NCI-H1694 treated with DMSO at 0.1 percent for 48 hours (cell line): ENCODE measurements at regions not wholly inside any gene's neighbourhood (a gene's known extent, or its start where the extent isn't known, plus 50 kb on each side); places are given as distances from the start of the nearest gene placed in this dataset.
"Not testable (repeated sequence)": the region's sequence is repeated elsewhere in the genome, so short reads cannot be mapped to it uniquely, and the experiment has no call there.

Source experiments
- DNase-seq: peaks from one replicate; lab custom pipeline; 2025; lab: John Stamatoyannopoulos, UW

DNA sequence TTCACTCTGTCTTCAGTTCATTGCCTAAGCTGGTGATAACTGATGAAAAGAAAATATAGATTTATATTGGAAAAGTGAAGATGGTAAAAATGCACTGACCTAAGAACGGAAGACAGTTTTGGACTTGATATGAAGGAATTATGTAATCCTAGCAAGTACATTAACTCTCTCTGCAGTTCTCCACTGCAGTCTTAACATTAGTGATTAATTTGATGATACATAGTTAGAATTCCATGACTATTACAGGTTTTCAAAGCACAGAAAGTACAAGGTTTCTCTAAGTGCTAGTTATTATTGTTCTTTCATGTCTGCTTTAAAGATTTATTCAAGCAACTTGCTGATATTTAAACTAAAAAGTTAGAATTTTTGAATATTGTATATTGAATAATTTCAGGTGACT lies 1591.7 kb upstream of the ADGRL3 start:
- DNase-seq: no peak

DNA sequence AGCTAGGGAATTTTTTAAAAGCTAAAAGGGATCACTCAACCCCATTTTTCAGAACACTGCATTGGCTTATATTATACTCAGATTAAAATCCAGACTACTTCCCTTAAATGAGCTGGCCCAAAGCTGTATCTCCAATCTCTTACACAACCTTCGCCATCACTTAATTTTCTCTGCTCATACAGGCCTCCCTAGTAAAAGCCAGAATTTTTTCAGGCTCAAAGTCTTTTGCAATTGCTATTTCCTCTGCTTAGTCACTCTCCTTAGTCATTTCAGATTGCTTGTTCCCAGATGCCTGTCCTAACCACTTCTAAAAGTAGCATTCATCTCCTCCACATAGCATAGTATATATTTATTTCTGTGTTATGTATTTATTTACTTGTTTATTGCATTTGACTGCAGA lies 1587.9 kb upstream of the ADGRL3 start:
- DNase-seq: no peak

GRCh38 chr4:59615316-59615715 lies 1584.8 kb upstream of the ADGRL3 start:
- DNase-seq: no peak

- no peak for DNase-seq
Measured at GRCh38 chr4:59629348-59629747, 1570.8 kb upstream of the ADGRL3 start.

- DNase-seq: no peak
Measured at GRCh38 chr4:59630235-59630634, 1569.9 kb upstream of the ADGRL3 start.

DNA sequence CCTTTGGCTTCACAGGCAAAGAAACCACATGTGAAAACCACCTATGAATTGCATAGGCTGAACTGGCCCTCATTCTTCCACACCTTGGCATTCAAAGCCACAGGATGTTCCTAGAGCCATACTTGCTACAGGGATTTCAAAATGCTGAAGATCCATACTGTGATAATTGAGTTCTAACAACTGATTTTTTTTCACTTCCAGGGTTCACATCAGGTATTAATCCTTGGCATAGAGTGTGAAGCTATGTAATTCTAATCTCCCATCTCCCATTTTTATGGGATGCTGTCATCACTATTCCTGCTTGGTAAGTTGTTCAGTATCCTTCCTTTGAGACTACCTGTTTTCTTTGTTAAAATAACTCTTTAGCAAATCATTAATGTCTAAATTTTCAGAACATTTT lies 1569.2 kb upstream of the ADGRL3 start:
- no peak for DNase-seq

- DNase-seq: no peak
Measured at GRCh38 chr4:59637596-59637995, 1562.5 kb upstream of the ADGRL3 start.

- DNase-seq: no peak
Measured at GRCh38 chr4:59643682-59644081, 1556.4 kb upstream of the ADGRL3 start.

- no peak for DNase-seq
Measured at GRCh38 chr4:59644765-59645164, 1555.4 kb upstream of the ADGRL3 start.

DNA sequence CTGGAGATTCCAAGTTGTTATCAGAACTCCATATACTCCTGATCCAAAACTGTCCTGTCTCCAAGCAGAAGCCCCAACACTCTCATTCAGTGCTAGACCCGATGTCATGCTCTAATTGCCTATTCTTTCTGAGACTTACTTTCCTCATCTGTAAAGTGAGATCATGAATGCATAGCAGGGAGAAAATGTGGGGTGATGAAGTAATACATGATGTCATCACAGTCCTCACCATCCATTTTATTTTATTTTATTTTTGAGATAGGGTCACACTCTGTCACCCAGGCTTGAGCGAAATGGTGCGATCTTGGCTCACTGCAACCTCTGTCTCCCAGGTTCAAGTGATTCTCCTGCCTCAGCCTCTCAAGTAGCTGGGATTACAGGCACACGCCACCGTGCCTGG lies 1554.0 kb upstream of the ADGRL3 start:
- DNase-seq: no peak

- DNase-seq: no peak
Measured at GRCh38 chr4:59647011-59647410, 1553.1 kb upstream of the ADGRL3 start.

- DNase-seq: no peak
Measured at GRCh38 chr4:59647500-59647899, 1552.6 kb upstream of the ADGRL3 start.

- DNase-seq: no peak
Measured at GRCh38 chr4:59650861-59651260, 1549.3 kb upstream of the ADGRL3 start.

DNA sequence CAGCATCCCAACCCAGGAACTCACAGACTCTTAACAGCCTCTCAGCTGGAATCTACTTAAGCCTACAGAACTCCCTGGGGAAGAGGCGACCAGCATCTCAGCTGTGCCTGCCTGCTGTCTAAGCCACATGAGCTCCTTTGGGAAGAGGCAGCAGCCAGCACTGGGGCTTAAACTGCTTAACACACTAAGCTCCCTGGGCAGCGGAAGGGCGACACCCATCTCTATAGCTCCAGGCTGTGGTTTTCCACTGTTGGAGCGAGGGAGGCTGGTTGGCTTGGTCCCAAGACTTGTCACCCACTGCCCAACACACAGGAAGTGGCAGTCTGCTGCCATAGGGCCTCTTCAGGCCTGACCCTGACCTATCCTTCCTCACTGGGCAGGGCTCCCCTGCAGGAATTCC lies 1544.1 kb upstream of the ADGRL3 start:
- DNase-seq: no peak

DNA sequence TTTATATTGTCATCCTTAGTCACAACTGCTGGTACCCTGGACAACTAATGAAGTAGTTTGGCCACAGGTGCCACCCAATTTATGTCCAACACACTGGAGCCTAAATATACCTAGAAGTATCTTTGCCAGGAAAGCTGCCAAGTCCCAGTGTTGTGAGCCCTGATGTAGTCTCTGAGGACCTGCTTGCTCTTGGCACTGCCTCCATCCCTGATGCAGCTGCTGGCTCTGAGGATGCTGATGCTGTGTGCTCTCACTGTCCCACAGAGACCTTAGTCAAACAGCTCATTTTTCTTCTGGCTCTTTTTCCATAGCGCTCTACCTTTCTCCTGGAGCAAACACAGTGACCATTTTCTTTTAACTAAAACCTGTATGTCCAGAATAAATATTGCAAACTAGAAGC lies 1535.4 kb upstream of the ADGRL3 start:
- DNase-seq: peak; percentile 21

DNA sequence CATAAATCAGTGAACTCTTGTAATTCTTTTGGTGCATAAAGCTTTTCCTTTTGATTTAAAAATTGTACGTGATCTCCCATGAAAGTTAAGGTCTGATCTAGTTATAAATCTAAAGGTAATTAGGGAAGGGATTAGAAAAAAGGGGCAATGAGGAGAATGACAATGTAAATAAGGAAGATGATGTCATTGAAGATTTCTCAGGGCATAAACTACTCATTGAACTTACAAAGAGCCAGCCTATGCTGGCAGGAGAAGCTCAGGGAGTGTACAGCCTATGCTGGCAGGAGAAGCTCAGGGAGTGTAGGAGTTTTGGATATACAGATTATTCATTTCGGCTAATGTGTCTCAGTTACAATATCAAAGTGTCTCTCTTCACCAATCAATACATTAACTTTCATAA lies 1533.5 kb upstream of the ADGRL3 start:
- no peak for DNase-seq

DNA sequence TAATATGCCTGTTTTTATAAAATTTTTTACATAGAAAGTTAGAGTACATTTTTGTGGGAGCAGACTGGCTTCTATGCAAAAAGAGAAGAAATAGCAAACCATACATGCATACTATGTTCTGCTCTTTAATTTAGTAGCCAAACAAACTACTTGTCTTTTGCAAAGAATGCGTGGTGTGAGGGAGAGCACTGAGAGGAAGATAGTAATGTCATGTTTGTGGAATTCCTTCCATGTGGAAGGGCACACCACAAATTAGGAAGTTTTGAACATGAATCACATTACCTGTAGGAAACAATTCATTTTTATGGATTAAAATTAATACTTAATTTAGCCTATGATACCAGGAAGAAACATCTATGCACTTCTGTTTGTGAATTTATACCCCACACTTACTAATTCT lies 1529.1 kb upstream of the ADGRL3 start:
- no peak for DNase-seq

- no peak for DNase-seq
Measured at GRCh38 chr4:59676389-59676788, 1523.7 kb upstream of the ADGRL3 start.

DNA sequence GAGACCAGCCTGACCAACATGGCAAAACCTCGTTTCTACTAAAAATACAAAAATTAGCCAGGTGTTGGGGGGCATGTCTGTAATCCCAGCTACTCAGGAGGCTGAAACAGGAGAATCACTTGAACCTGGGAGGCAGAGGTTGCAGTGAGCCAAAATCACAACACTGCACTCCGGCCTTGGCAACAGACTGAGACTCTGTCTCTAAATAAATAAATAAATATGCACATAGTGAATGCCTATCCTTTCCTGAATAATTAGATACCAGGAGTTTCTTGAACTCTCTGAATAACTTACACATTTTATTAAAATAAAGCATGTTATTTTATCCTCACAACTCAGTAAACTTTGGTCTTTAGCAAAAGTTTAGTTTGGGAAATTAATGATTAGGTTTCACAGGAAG lies 1523.1 kb upstream of the ADGRL3 start:
- not testable (repeated sequence) for DNase-seq

DNA sequence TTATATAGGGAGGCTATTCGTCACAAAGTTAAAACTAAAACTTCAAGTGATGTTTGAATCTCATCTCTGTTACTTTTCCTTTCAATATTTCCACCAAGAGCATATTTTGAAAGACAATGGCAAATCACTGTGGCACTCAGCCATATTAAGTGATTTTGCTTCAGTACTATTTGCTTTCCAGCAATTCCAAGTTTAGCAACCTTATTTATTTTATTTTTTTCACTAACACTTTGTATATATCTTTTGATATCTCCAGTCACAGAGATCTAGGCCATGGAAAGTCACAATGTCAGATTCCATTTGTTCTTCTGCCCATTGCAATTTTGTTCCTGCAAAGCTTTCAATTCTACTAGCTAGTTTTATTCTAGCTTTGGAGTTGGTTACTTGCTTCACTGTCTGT lies 1514.5 kb upstream of the ADGRL3 start:
- no peak for DNase-seq

- no peak for DNase-seq
Measured at GRCh38 chr4:59689149-59689548, 1511.0 kb upstream of the ADGRL3 start.

DNA sequence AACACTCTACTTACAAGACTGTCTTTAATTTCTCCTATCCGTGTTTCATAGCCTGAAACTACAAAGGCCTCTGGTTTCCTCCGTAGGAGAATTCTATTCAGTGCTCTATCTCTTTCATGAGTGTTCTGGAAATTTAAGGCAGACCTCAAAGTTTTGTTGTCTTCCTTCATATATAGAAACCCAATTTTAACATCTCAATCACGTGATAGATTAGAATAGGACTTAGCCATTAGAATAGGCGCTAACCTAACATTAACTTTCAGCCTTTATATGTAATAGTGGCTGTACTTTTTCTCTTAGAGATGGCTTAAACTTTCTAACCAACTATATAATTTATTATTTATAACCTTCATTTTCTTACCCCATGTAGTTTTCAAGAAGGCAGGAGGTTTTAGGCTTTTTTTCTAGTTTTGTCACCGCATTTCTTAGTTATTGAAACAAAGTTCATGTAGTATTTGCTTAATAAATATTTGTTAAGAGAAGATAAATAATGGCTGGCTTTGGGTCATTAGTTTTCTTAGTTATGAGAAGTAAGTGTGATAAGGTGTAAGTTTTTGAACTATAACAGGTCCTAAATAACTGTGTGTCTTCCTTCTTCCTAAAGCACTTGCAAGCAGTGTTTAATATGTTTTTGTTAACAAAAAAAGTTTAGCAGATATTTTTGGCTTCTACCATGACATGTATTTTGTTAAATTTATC lies 1504.6 kb upstream of the ADGRL3 start:
- DNase-seq: no peak

GRCh38 chr4:59698041-59698440 lies 1502.1 kb upstream of the ADGRL3 start:
- DNase-seq: no peak

DNA sequence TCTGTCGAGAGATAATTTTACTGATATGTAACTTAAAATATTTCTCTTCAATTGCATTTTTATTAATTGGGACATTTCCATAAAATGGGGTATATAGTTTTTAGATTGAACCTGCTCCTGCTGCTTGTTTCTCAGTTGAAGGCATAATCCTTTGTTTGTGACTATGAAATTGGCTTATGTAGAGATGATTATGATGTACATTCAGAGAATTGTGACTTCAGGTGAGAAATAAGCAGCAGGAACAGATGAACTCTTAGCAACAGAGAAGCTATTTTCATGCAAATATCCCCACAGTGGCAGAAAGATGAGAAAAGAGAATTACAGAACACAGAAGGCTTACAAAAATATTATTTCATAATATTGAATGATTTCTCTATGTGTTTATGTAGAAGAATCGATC lies 1499.5 kb upstream of the ADGRL3 start:
- DNase-seq: no peak

DNA sequence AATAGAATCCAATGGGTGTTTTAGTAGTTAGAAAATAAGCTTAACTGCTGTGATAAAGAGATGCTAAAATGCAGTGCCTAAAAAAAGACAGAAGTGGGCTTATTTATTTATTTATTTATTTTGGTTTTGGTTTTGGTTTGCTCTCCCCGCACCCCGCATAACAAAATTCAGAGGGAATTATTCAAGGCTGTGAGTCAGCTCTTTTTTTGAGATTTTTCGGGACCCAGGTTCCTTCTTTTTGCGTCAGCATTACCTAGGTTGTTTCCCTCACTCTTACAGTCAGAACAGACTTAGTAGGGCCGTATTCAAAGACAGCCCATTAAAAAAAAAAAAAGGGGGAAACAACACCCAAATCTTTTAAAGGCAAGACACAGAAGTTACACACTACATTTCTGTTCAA lies 1495.5 kb upstream of the ADGRL3 start:
- no peak for DNase-seq
